ENCODE measurements at regions not wholly inside any gene's neighbourhood (a gene's known extent, or its start where the extent isn't known, plus 50 kb on each side); places are given as distances from the start of the nearest gene placed in this dataset.

DNA sequence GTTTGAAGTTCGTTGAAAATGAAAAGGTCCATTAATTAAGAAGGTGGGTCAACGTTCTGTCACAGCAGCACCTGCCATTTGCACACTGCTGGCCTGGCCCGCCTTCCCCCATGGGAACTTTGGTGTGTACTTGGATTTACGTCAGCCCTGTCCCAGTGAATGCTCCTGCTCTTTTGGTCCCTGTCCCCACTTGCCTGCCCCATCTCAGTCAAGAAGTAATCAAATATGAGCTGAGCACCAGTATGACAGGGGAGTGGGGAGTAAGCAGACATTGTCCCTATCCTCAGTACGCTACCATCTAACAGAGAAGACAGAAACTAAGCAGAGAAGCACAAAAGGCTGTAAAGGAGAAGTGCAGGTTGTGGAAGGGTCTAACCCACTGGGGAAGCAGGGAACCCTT lies 65.1 kb downstream of the SLC4A3 start:
- TF ChIP-seq, protein P1, sequence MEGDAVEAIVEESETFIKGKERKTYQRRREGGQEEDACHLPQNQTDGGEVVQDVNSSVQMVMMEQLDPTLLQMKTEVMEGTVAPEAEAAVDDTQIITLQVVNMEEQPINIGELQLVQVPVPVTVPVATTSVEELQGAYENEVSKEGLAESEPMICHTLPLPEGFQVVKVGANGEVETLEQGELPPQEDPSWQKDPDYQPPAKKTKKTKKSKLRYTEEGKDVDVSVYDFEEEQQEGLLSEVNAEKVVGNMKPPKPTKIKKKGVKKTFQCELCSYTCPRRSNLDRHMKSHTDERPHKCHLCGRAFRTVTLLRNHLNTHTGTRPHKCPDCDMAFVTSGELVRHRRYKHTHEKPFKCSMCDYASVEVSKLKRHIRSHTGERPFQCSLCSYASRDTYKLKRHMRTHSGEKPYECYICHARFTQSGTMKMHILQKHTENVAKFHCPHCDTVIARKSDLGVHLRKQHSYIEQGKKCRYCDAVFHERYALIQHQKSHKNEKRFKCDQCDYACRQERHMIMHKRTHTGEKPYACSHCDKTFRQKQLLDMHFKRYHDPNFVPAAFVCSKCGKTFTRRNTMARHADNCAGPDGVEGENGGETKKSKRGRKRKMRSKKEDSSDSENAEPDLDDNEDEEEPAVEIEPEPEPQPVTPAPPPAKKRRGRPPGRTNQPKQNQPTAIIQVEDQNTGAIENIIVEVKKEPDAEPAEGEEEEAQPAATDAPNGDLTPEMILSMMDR (IDR thresholded peaks at IDR 0.05; ENCODE audit: low read depth, low read length, missing control alignments): no peak
- no peak for DNase-seq (ENCODE audit: extremely low read depth, low read depth)
- H3K4me3 ChIP-seq (replicated peaks; ENCODE audit: low read depth, low read length): no peak overlapping the region

DNA sequence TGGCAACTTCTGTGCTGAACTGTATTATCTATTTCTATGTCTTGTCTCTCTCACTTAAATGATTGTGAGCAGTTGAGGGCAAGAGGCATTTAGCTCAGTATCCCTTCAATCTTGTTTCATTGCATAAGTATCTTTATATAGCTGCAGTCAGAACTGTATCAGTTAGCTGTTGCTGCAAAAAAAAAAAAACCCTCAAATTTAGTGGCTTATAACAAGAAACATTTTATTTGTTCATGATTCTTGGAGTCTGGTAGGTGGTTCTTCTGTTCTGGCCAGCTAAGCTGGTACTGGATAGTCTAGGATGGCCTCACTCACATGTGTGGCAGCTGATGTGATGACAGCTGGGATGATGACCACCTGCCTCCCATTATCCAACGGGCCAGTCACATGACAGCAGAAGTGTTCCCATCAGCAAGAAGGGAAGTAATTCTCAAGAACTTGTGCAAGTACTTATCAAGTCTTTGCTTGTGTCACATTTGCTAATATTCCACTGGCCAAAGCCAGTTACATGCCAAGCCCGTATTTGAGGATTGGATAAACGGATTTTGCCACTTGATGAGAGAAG lies 67.8 kb downstream of the SLC4A3 start:
- H3K4me3 ChIP-seq (replicated peaks; ENCODE audit: low read depth, low read length): no peak overlapping the region
- TF ChIP-seq, protein P1 (IDR thresholded peaks at IDR 0.05; ENCODE audit: low read depth, low read length, missing control alignments): no peak
- DNase-seq (ENCODE audit: extremely low read depth, low read depth): no peak

DNA sequence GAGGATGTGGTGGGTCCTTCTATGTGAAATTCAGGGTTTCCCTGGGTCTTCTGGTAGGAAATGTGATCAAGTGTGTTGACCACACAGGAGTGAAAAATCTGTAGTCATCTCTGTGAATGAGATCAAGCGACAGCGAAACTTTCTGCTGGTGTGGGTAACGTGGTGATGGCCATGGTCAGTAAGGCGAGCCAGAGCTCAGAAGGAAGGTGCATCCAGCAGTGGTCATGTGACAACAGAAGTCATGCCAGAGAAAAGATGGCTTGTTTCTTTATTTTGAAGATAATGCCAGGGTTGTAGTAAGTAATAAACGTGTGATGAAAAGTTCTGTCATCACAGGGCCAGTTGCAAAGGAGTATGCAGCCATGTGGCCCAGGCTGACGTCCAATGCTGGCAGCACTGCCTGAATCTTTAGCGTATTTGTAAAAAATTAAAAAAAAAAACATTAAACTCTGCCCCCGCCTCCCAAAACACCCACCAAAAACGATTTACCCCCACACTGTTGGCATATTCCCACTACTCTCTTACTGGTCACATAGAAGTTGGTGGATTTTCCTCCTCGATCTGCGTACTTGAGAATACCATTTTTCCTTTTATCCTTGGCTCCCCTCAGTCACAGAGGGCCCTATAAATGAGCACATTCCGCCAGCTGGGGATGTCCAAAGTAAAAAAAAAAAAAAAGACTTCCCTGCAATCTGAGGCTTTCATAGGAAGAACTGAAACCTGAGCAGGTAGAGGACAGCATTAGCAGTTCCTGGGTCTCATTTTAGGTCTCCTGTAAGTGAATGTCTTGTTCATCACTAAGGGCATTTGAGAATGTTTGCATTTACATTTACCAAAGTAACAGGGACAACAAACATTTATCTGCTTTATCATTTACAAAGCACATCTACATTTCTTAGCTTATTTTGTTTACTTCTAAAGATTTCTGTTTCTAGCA lies 70.6 kb downstream of the SLC4A3 start:
- TF ChIP-seq, protein P1 (IDR thresholded peaks at IDR 0.05; ENCODE audit: low read depth, low read length, missing control alignments): no peak
- no peak overlapping the region for H3K4me3 ChIP-seq (replicated peaks; ENCODE audit: low read depth, low read length)
- no peak for DNase-seq (ENCODE audit: extremely low read depth, low read depth)

DNA sequence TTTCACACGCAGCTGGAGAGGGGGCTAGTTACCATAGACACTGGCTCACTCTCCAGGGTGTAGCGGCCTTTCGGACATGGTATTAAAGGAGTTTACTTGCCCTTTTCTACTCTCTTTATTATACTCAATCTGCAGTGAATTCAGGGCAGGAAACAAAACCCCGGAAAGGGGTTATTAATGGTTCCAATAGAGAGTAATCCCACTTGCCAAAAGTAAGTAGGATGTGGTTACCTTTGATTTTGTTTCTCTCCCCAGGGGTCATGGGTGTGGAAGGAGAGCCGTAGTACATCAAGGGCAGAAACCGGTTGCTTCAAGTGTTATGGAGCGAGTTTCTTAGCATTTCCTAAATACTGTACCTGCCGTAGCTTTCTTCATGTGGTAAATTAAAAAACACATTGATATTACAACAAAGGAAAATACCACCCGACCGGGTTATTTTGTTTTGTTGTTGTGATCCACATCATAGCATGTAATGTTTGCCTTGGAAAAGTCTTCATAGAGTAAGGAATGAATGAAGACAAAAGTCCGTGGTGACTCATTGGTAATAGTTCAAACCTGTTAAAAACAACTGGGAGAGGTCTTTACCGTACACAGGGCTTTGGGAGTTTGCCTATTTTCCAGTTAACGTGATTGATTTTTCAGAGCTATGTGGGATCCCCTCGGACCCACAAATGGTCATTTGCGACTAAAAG lies 71.5 kb downstream of the SLC4A3 start:
- DNase-seq (ENCODE audit: extremely low read depth, low read depth): no peak
- no peak overlapping the region for H3K4me3 ChIP-seq (replicated peaks; ENCODE audit: low read depth, low read length)
- TF ChIP-seq, protein P1 (IDR thresholded peaks at IDR 0.05; ENCODE audit: low read depth, low read length, missing control alignments): no peak

DNA sequence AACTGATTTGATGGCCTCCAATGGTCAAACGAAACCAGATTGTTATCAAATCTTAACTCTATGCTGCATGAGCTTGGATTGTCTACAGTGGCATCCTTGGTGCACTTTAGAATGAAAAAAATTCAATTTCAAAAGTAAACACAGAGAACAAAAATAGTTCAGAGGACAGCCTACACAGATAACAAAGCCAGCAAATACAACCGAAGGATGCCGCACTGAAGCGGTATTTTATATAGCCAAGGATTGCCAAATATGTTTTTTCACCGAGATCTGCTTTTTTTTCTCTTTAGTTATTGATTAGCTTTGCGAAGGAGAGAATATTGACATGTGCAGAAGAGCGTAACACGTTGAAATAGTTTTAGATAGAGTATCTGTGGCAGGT lies 72.0 kb downstream of the SLC4A3 start:
- no peak overlapping the region for H3K4me3 ChIP-seq (replicated peaks; ENCODE audit: low read depth, low read length)

DNA sequence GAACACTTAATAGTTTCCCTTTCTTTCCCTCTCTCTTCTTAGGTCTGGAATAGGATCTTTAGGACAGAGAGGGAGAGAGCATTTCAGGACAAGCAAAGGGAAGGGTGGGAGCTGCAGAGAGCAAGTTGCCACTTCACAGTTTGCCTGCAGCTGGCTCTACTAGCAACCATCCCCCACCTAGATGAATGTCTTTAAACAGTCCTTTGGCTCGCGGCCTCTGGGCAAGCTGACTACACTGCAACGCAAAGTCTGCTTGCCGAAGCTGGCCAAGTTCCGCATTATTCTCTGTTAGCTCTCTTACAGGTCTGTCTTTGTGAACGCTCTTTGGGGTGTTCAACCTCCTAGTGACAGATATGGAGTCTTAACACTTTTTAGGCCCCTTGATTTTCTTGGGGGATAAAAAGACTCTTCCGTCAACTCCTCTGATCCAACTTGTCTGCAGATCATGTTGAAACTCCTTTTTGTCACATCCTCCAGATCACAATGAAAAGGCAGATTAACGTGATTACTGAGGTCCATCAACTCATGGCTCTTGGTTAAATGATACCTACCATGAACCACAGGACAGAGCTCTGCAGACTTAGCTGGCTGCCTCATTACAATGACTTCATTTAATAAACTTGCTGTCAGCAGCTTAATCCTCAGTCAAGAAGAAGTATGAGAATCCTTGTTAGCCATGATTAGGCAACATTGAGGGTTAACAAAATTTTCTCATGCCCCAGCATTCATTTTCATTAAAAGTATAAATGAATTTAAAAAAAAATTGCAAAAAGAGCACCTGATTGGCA lies 74.6 kb downstream of the SLC4A3 start:
- no peak overlapping the region for H3K4me3 ChIP-seq (replicated peaks; ENCODE audit: low read depth, low read length)
- DNase-seq (ENCODE audit: extremely low read depth, low read depth): no peak
- TF ChIP-seq, protein P1 (IDR thresholded peaks at IDR 0.05; ENCODE audit: low read depth, low read length, missing control alignments): no peak

More for the DNA sequence above, 72.0 kb downstream of the SLC4A3 start:
- DNase-seq (ENCODE audit: extremely low read depth, low read depth): no peak
- TF ChIP-seq, protein P1 (IDR thresholded peaks at IDR 0.05; ENCODE audit: low read depth, low read length, missing control alignments): no peak

Measured in HFF-Myc (cell line).